Muscle layer of colon (tissue), 2 donors: ENCODE measurements at regions not wholly inside any gene's neighbourhood (a gene's known extent, or its start where the extent isn't known, plus 50 kb on each side); places are given as distances from the start of the nearest gene placed in this dataset.

ENCODE experiments used
- H3K27ac ChIP-seq: one replicate; pipeline ENCODE4 v1.7.0; 2013; ENCODE audit warnings: low read depth, mild to moderate bottlenecking, low read length, moderate library complexity
- H3K27me3 ChIP-seq, 2 donors: one replicate each; pipeline ENCODE4 v1.7.0; 2013; ENCODE audit warnings: low read length in 2 of 2, mild to moderate bottlenecking in 2 of 2; ENCODE audit not compliant: insufficient read depth in 2 of 2, control insufficient read depth in 1 of 2
- H3K36me3 ChIP-seq: one replicate; pipeline ENCODE4 v1.7.0; 2013; ENCODE audit warnings: mild to moderate bottlenecking, low read length; ENCODE audit not compliant: insufficient read depth
- H3K4me1 ChIP-seq: one replicate; pipeline ENCODE4 v1.7.0; 2013; ENCODE audit warnings: mild to moderate bottlenecking, low read length; ENCODE audit not compliant: insufficient read depth
- H3K4me3 ChIP-seq, 2 donors: one replicate each; pipeline ENCODE4 v1.7.0; 2013; ENCODE audit warnings: low read length in 2 of 2, low read depth in 1 of 2, mild to moderate bottlenecking in 1 of 2, moderate library complexity in 1 of 2
- H3K9ac ChIP-seq: one replicate; pipeline ENCODE4 v1.7.0; 2013; ENCODE audit warnings: low read length
- H3K9me3 ChIP-seq: one replicate; pipeline ENCODE4 v1.7.0; 2013; ENCODE audit warnings: mild to moderate bottlenecking, low read length
- donor health status: abdominal sarcoma.
- donor health status: Adenocarcinoma of cecum.

GRCh38 chr2:82508702-82509101 lies 1950.4 kb downstream of the SUCLG1 start:
- Histone ChIP-seq H3K4me3 (no peak overlapping the region), H3K9me3 (no peaks in the 10 kb centered on the region), H3K27me3 (no peaks in the 10 kb centered on the region), H3K9ac (no peak overlapping the region), H3K36me3 (no peaks in the 10 kb centered on the region), H3K27ac (no peak overlapping the region), H3K4me1 (no peaks in the 10 kb centered on the region)

- Histone ChIP-seq H3K4me3 (no peak overlapping the region), H3K9ac (no peak overlapping the region), H3K4me1 (no peaks in the 10 kb centered on the region), H3K36me3 (no peaks in the 10 kb centered on the region), H3K27ac (no peak overlapping the region), H3K27me3 (no peaks in the 10 kb centered on the region), H3K9me3 (no peaks in the 10 kb centered on the region)
These were observed 1951.4 kb downstream of the SUCLG1 start for GRCh38 chr2:82507657-82508056.

GRCh38 chr2:82501217-82501616 lies 1957.9 kb downstream of the SUCLG1 start:
- Histone ChIP-seq H3K27ac (no peak overlapping the region), H3K27me3 (no peaks in the 10 kb centered on the region), H3K9ac (no peak overlapping the region), H3K4me3 (no peak overlapping the region), H3K4me1 (no peaks in the 10 kb centered on the region), H3K9me3 (no peaks in the 10 kb centered on the region), H3K36me3 (no peaks in the 10 kb centered on the region)

GRCh38 chr2:82498777-82499443 lies 1960.2 kb downstream of the SUCLG1 start:
- H3K27me3 ChIP-seq: no peaks in the 10 kb centered on the region
- H3K4me3 ChIP-seq: no peak overlapping the region

GRCh38 chr2:82494739-82495138 lies 1964.3 kb downstream of the SUCLG1 start:
- Histone ChIP-seq H3K4me1 (peaks cover 9% of the 10 kb centered on the region), H3K4me3 (no peak overlapping the region), H3K9ac (no peak overlapping the region), H3K27ac (no peak overlapping the region), H3K9me3 (no peaks in the 10 kb centered on the region), H3K27me3 (no peaks in the 10 kb centered on the region), H3K36me3 (no peaks in the 10 kb centered on the region)

More at GRCh38 chr2:82498777-82499443, 1960.2 kb downstream of the SUCLG1 start:
- Histone ChIP-seq H3K36me3 (no peaks in the 10 kb centered on the region), H3K9me3 (no peaks in the 10 kb centered on the region), H3K27ac (no peak overlapping the region), H3K4me1 (peaks cover 7% of the 10 kb centered on the region), H3K9ac (no peak overlapping the region)

- Histone ChIP-seq H3K4me3 (no peak overlapping the region), H3K36me3 (no peaks in the 10 kb centered on the region), H3K4me1 (peaks cover 12% of the 10 kb centered on the region), H3K9me3 (no peaks in the 10 kb centered on the region), H3K9ac (no peak overlapping the region), H3K27me3 (no peaks in the 10 kb centered on the region), H3K27ac (no peak overlapping the region)
These were observed 1967.5 kb downstream of the SUCLG1 start for GRCh38 chr2:82491591-82491990.

GRCh38 chr2:82487354-82487753 lies 1971.7 kb downstream of the SUCLG1 start:
- H3K36me3 ChIP-seq: no peaks in the 10 kb centered on the region
- H3K9me3 ChIP-seq: no peaks in the 10 kb centered on the region
- H3K4me1 ChIP-seq: peaks cover 5% of the 10 kb centered on the region
- no peaks in the 10 kb centered on the region for H3K27me3 ChIP-seq
- H3K27ac ChIP-seq: no peak overlapping the region
- no peak overlapping the region for H3K9ac ChIP-seq
- H3K4me3 ChIP-seq: no peak overlapping the region

GRCh38 chr2:82485701-82486100 lies 1973.4 kb downstream of the SUCLG1 start:
- no peak overlapping the region for H3K9ac ChIP-seq
- no peaks in the 10 kb centered on the region for H3K36me3 ChIP-seq
- H3K27ac ChIP-seq: no peak overlapping the region
- no peaks in the 10 kb centered on the region for H3K27me3 ChIP-seq
- H3K9me3 ChIP-seq: no peaks in the 10 kb centered on the region
- no peak overlapping the region for H3K4me3 ChIP-seq
- H3K4me1 ChIP-seq: peaks cover 5% of the 10 kb centered on the region

GRCh38 chr2:82481207-82481606 lies 1977.9 kb downstream of the SUCLG1 start:
- H3K4me3 ChIP-seq: no peak overlapping the region
- no peaks in the 10 kb centered on the region for H3K36me3 ChIP-seq
- H3K9ac ChIP-seq: no peak overlapping the region
- no peaks in the 10 kb centered on the region for H3K4me1 ChIP-seq
- no peak overlapping the region for H3K27ac ChIP-seq
- no peaks in the 10 kb centered on the region for H3K27me3 ChIP-seq
- no peaks in the 10 kb centered on the region for H3K9me3 ChIP-seq

- Histone ChIP-seq H3K4me3 (no peak overlapping the region), H3K27me3 (no peaks in the 10 kb centered on the region), H3K9me3 (no peaks in the 10 kb centered on the region), H3K9ac (no peak overlapping the region), H3K36me3 (no peaks in the 10 kb centered on the region), H3K4me1 (no peaks in the 10 kb centered on the region), H3K27ac (no peak overlapping the region)
These were observed 1980.4 kb downstream of the SUCLG1 start for GRCh38 chr2:82478641-82479040.

GRCh38 chr2:82476094-82476493 lies 1983.0 kb downstream of the SUCLG1 start:
- Histone ChIP-seq H3K27ac (no peak overlapping the region), H3K9me3 (no peaks in the 10 kb centered on the region), H3K4me1 (no peaks in the 10 kb centered on the region), H3K4me3 (no peak overlapping the region), H3K9ac (no peak overlapping the region), H3K27me3 (no peaks in the 10 kb centered on the region), H3K36me3 (no peaks in the 10 kb centered on the region)

- H3K4me1 ChIP-seq: no peaks in the 10 kb centered on the region
- no peak overlapping the region for H3K4me3 ChIP-seq
- no peaks in the 10 kb centered on the region for H3K27me3 ChIP-seq
- H3K27ac ChIP-seq: no peak overlapping the region
- H3K36me3 ChIP-seq: no peaks in the 10 kb centered on the region
- no peak overlapping the region for H3K9ac ChIP-seq
- H3K9me3 ChIP-seq: no peaks in the 10 kb centered on the region
These were observed 2030.8 kb downstream of the SUCLG1 start for GRCh38 chr2:82428251-82428650.
